Panc1 (cell line): ENCODE measurements at regions not wholly inside any gene's neighbourhood (a gene's known extent, or its start where the extent isn't known, plus 50 kb on each side); places are given as distances from the start of the nearest gene placed in this dataset.

Experiments used
- ATAC-seq: fragments of 200-7000 bp; cut with Tn5 transposase; 2 replicates; pipeline ENCODE4 v1.9.1; 2020; ENCODE audit warnings: mild to moderate bottlenecking, moderate library complexity
- BruUV-seq: library from RNA; stranded (reverse); fragments of 400-500 nt; replicated peaks from 2 replicates; lab custom pipeline; 2021; lab: Mats Ljungman, UMichigan
- CTCF ChIA-PET: fragments of 300-600 bp; sonication (Branson Sonifier 250); formaldehyde crosslinking; loops from one replicate; lab custom pipeline; 2022; ENCODE audit warnings: antibody characterized with exemption; lab: Charles Lee
- POLR2A ChIA-PET: fragments of 300-600 bp; sonication (Branson Sonifier 250); formaldehyde crosslinking; loops from one replicate; lab custom pipeline; 2022; ENCODE audit warnings: antibody characterized with exemption; lab: Charles Lee
- DNase-seq: peaks from one replicate; pipeline ENCODE4 v3.0.0-alpha.2; 2010; ENCODE audit warnings: low read depth, low spot score
- H3K27ac ChIP-seq: 2 replicates; pipeline ENCODE4 v1.5.1; 2011; ENCODE audit warnings: mild to moderate bottlenecking, low read length, inconsistent platforms
- H3K27me3 ChIP-seq: fragments of 200-500 bp; sonication (Bioruptor generic); 2 replicates; pipeline ENCODE4 v1.6.0; 2014; ENCODE audit warnings: low read length, inconsistent platforms; ENCODE audit not compliant: control insufficient read depth, insufficient read depth
- H3K36me3 ChIP-seq: fragments of 200-500 bp; sonication (Bioruptor generic); 2 replicates; pipeline ENCODE4 v1.5.1; 2014; ENCODE audit warnings: inconsistent platforms, mild to moderate bottlenecking, low read length, moderate library complexity; ENCODE audit not compliant: control insufficient read depth, insufficient read depth
- H3K4me1 ChIP-seq: 2 replicates; pipeline ENCODE4 v1.5.1; 2011; ENCODE audit warnings: inconsistent platforms, mild to moderate bottlenecking, low read length, moderate library complexity; ENCODE audit not compliant: control insufficient read depth, insufficient read depth
- H3K4me3 ChIP-seq, 2 experiments: 2 replicates each; pipeline ENCODE4 v1.5.1; 2011 to 2012; ENCODE audit warnings: low read depth in 2 of 2, low read length in 2 of 2, mild to moderate bottlenecking in 2 of 2, inconsistent platforms in 1 of 2, moderate library complexity in 1 of 2
- H3K9me3 ChIP-seq: fragments of 200-500 bp; sonication (Bioruptor generic); 2 replicates; pipeline ENCODE4 v1.5.1; 2014; ENCODE audit warnings: low read depth, mild to moderate bottlenecking, inconsistent platforms, low read length, moderate library complexity; ENCODE audit not compliant: control insufficient read depth, insufficient read depth
- POLR2AphosphoS5 ChIP-seq: IDR thresholded peaks from 2 replicates; pipeline ENCODE4 v1.6.1; 2012; ENCODE audit warnings: mild to moderate bottlenecking, low read depth, low read length, moderate library complexity
- REST ChIP-seq, 2 experiments: IDR thresholded peaks; 2 replicates each; pipeline ENCODE4 v1.6.1; 2011 to 2012; ENCODE audit warnings: low read depth in 2 of 2, control low read depth in 1 of 2, low read length in 1 of 2, mild to moderate bottlenecking in 1 of 2, moderate library complexity in 1 of 2; ENCODE audit not compliant: insufficient read depth in 1 of 2
- SIN3A ChIP-seq: IDR thresholded peaks from 2 replicates; pipeline ENCODE4 v1.6.1; 2012; ENCODE audit warnings: low read depth, mild to moderate bottlenecking, low read length, moderate library complexity, borderline replicate concordance; ENCODE audit not compliant: insufficient read depth
- TCF7L2 ChIP-seq: IDR thresholded peaks from 2 replicates; pipeline ENCODE4 v1.6.1; 2011; ENCODE audit warnings: mild to moderate bottlenecking, low read depth, low read length, inconsistent platforms
- in situ Hi-C: cut with HindIII; loops from 2 replicates; pipeline ENCODE4 v1.10.0; 2016; ENCODE audit warnings: low sequenced_read_pairs, low pct_unique_long_range_greater_than_20kb
- intact Hi-C: fragments of 100-400 bp; cut with micrococcal nuclease; formaldehyde crosslinking; loops from one replicate; pipeline ENCODE4 v1.10.0; 2022; ENCODE audit not compliant: unreplicated experiment
- TF ChIP-seq, protein P1 (sequence below): fragments of 450-650 bp; IDR thresholded peaks from 2 replicates; pipeline ENCODE4 v1.5.1; 2017; ENCODE audit warnings: mild to moderate bottlenecking

DNA sequence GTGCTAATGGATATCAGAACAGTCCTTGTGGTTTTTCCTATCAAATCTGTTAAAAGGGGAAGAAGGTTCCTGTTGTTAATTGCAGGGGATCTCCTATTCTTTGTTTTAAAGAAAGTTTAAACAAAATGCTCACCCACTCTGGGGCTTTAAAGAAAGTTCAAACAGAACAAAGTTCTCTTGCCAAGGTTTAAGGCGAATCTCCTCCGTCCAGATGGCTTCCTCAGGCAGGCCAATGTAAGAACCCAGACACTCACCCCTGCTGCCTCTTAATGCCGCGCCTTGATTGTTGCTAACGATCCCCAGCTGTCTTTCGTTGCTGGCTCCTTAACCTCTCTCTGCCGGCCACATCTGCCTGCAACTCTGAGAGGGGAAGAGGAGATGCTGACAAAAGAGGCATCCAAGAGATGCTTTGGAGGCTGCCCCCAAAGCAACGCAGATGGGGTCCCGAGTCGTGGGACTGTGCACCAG, 235.0 kb upstream of the PRDM1 start:
- Histone ChIP-seq H3K36me3 (no peaks in the 10 kb centered on the region), H3K27ac (no peak overlapping the region), H3K4me1 (no peaks in the 10 kb centered on the region), H3K27me3 (no peaks in the 10 kb centered on the region), H3K4me3 (no peak overlapping the region), H3K9me3 (no peaks in the 10 kb centered on the region)
- in situ Hi-C loops (no loop called here), intact Hi-C loops (no loop called here)
- ChIA-PET POLR2A (no interaction called here), CTCF (no interaction called here)
- no TSS peak for BruUV-seq
- DNase-seq: no peak
- no peak for TF ChIP-seq POLR2AphosphoS5
- no peak for TF ChIP-seq SIN3A
- TF ChIP-seq, protein P1, sequence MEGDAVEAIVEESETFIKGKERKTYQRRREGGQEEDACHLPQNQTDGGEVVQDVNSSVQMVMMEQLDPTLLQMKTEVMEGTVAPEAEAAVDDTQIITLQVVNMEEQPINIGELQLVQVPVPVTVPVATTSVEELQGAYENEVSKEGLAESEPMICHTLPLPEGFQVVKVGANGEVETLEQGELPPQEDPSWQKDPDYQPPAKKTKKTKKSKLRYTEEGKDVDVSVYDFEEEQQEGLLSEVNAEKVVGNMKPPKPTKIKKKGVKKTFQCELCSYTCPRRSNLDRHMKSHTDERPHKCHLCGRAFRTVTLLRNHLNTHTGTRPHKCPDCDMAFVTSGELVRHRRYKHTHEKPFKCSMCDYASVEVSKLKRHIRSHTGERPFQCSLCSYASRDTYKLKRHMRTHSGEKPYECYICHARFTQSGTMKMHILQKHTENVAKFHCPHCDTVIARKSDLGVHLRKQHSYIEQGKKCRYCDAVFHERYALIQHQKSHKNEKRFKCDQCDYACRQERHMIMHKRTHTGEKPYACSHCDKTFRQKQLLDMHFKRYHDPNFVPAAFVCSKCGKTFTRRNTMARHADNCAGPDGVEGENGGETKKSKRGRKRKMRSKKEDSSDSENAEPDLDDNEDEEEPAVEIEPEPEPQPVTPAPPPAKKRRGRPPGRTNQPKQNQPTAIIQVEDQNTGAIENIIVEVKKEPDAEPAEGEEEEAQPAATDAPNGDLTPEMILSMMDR: no peak
- no peak for TF ChIP-seq TCF7L2
- no peak for TF ChIP-seq REST (IDR thresholded peaks at IDR 0.05; ENCODE audit: insufficient read depth in 1 of 2, low read depth in 2 of 2, low read length in 1 of 2)
- ATAC-seq: no peak

DNA sequence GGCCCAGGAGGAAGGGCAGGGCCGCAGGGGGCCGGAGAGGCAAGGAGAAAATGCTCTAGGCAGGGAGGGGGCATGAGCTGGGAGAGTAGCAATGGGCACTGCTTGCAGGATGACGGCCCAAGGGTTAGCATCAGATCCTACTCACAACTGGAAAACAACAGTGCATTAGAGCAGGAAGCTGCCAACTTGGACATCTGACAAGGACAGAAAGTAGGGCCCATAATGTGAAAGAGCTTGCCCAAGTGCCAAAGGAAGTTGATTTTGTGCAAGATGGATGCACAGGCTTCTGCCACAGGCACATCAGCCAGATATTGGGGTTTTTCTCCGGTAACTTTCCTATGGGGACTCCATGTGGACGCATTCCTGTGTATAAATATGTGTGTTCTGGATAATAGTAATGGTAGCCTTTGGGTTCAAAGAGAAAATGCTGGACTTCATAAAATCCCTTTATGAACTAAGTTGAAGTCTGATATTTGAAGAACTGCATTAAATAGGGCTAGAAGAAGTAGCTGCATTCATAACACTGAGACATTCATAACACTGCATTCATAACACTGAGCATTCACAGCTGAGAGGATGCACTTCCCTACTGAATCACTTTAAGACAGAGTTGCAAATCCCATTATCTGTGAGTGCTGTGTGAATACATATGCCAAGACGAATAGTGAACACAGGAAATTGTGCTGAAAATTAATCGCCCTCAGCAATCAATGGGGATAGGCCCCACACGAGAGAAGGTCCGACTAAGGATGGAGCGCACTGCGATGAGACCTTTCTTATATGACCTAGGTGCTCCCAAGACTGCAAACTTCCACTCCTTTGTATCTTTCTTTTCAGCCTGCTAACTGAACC, 235.6 kb upstream of the PRDM1 start:
- ATAC-seq (no peak), DNase-seq (no peak)
- TF ChIP-seq TCF7L2 (no peak), POLR2AphosphoS5 (no peak), REST (IDR thresholded peaks at IDR 0.05; ENCODE audit: insufficient read depth in 1 of 2, low read depth in 2 of 2, low read length in 1 of 2) (no peak), SIN3A (no peak)
- POLR2A ChIA-PET: no interaction called here
- H3K36me3 ChIP-seq: no peaks in the 10 kb centered on the region
- no peaks in the 10 kb centered on the region for H3K9me3 ChIP-seq
- CTCF ChIA-PET: no interaction called here
- BruUV-seq: no TSS peak
- H3K4me3 ChIP-seq: no peak overlapping the region
- no peaks in the 10 kb centered on the region for H3K27me3 ChIP-seq
- no peak overlapping the region for H3K27ac ChIP-seq
- no peaks in the 10 kb centered on the region for H3K4me1 ChIP-seq
- intact Hi-C loops (no loop called here), in situ Hi-C loops (no loop called here)
